ENCODE measurements at regions not wholly inside any gene's neighbourhood (a gene's known extent, or its start where the extent isn't known, plus 50 kb on each side); places are given as distances from the start of the nearest gene placed in this dataset.
"Not testable (repeated sequence)": the region's sequence is repeated elsewhere in the genome, so short reads cannot be mapped to it uniquely, and the experiment has no call there.

DNA sequence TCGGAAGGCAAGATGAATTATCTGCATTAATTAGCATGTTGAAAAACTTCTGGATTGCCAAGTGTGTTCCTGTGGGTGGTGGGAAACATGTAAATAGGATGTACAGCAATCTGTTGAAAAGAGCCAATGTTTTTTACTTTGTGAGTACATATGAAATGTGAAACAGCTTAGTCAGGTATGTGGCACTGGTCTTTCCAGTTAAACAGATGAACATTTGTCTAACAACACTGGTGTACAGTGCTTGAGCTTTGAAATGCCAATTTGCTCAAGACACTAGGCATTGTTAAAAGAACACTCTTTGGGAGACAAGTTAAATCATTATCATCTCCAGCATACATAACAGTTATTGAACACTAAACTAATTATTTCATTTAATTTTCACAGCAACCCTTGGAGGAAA lies 107.3 kb upstream of the SLC24A2 start:
- DNase-seq (ENCODE audit: extremely low read depth, low read depth) = no peak

DNA sequence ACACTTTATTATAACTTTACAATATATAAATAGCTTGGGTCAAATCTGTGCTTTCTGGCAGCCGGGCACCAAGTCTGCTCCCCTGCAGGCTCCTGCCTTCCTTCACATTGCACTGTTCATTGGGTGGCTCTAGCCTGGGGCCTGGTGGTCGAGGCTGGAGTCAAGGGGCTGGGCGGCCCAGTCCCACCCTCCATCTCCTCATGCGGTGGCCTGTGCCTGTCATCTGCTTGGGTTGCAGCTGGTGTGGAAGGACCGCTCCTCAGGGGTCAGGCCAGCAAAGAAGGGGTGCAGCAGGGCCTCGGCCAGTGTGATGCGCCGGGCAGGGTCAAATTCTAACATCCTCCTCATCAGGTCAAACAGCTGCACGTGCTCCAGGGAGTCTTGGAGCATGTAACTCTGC lies 106.7 kb upstream of the SLC24A2 start:
- DNase-seq (ENCODE audit: extremely low read depth, low read depth) = not testable (repeated sequence)

DNA sequence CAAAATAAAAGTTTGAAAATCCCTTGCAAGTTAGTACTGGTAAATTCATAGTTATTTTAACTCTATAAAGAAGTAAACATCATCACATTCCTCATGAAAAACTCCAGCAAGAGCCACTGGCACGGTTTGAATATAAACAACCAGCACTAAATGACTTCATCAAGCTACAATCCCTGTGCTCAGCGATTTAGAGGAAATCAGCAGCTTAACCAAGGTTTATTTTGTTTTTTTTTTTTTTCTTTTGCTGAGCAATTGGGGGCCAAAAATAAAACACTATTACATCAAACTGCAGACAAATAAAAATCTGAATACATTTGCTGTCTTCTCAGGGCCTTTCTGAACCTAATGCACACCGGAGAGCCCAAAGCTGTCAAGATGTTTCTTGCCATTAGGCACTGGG lies 106.2 kb upstream of the SLC24A2 start:
- DNase-seq (ENCODE audit: extremely low read depth, low read depth) = no peak

DNA sequence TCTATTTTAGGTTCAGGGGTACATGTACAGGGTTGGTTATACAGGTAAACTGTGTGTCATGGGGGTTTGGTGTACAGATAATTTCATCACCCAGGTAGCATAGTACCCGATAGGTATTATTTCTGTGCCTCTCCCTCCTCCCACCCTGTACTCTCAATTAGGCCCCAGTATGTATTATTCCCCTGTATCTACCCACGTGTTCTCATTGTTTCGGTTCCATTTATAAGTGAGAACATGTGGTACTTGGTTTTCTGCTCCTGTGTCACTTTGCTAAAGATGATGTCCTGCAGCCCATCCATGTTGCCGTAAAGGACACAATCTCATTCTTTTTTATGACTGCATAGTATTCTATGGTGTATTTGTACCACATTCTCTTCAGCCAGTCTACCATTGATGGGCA lies 96.8 kb upstream of the SLC24A2 start:
- DNase-seq (ENCODE audit: extremely low read depth, low read depth) = no peak

DNA sequence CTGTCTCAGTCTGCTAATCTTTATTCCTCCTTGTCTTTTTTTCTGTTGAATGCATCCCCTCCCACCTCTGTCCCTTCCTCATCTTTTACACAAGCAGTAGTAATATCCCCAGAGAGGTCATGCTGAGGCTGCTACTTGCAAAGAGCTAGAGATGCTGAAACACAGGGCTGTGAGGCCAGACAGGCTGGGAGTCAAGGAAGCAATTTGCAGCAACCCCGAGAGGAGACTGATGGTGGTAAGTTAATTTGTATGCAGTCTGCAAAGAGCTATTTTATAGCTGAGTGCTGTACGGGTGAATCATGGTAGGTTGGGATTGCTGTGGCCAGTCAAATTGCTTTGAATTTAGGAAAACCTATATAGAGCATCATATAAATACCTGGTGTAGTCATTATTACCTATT lies 90.2 kb upstream of the SLC24A2 start:
- DNase-seq (ENCODE audit: extremely low read depth, low read depth) = no peak

DNA sequence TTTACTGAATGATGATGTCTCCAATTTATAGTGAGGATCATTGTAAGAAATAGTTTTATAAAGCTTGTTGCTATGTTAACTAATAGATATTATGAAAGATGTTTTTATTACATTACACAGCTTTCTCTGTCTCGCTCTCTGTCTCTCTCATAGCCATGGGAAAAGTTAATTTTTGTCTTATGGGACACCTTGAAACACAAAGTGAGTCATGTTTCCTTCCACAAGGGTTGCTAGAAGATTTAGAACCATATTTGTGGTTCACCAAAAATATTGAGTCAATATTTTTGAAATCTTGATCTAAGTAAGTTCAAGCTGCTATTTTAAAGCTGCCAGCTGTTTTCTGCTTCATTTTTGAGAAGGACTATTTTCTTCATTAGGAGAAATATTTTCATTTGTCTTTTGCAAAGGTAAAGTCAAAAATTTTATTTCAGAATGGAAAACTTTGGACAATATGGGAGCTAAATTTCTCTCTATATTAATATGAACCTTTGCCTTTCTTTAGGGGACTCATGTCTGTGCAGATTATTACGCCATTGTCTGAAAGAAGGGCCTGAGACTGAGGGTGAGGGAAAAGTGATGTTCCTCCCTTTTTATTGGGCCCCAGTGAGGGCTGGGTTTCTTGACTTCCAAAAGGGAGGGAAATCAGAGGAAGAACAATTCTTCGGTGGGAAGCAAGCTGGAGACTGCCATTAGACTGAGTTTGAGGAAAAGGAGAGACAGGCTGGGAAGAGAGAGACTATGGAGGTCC lies 87.9 kb upstream of the SLC24A2 start:
- DNase-seq (ENCODE audit: extremely low read depth, low read depth) = no peak

DNA sequence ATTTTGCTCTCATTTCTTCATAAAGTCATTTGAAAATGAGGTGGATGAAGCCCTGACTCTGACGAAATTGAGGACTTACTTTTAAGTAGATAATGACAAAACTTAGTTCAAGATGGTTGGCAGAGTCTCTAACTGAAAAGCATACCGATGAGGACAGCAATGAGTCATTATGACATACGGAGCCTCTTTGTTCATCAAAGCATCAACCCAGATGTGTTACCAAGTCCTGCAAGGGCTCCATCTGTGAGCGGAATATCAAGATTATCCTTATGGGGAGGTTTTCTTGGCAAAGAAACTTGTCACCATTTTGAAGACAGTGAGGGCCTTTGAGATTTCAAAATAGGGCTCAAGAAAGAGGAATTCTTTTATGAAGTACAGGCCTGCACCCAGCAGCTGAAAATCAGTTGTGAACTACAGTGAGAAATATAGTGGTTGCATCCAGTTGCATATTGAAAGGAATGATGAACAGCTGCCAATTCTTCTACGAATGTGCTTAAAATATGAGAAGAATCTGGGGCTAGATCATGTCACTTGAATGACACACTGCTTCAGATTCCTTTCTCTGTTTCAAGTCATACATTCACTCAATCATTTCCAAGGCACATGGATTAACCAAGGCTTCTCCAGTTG lies 86.6 kb upstream of the SLC24A2 start:
- DNase-seq (ENCODE audit: extremely low read depth, low read depth) = no peak

DNA sequence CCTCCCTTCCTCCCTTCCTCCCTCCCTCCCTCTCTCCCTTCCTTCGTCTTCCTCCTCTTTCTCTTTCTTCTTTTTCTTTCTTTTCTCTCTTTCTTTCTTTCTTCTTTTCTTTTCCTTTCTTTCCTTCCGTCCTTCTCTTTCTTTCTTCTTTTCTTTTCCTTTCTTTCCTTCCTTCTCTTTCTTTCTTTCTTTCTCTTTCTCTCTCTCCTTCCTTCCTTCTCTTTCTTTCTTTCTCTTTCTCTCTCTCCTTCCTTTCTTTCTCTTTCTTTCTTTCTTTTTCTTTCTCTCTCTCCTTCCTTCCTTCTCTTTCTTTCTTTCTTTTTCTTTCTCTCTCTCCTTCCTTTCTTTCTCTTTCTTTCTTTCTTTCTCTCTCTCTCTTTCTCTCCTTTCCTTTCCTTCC lies 84.4 kb upstream of the SLC24A2 start:
- DNase-seq (ENCODE audit: extremely low read depth, low read depth) = not testable (repeated sequence)

DNA sequence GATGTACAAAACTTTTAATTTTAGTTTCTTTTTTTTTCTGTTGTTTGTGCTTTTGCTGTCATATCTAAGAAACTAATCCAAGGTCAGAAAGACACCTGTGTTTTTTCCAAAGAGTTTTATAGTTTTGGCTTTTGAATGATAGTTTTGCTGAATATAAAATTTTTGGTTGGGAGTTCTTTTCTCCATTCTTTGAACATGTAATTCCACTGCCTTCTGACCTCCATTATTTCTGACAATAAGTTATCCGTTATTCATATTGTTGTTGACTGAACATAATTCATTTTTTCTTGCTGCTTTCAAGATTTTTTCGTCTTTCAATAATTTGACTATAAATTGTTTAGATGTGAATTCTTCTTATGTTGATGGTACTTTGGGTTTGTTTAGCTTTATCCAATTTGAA lies 82.2 kb upstream of the SLC24A2 start:
- no peak for DNase-seq (ENCODE audit: extremely low read depth, low read depth)

DNA sequence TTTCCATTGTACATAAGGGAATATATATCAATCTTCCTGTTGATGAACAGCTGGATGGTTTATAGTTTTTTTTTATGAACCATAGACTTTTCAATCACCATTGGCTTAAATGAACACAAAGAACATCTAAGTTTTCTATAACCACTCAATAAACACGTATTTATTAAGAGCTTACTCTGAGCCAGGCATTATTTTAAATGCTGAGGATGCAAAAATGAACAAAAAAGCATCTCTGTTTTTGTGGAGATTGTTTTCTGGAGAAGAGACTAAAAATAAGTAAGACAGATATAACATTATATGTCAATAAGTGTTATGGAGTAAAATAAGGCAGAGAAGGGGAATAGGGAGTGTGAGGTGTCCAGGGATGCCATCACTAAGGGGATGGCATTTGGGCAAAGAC lies 52.1 kb upstream of the SLC24A2 start:
- no peak for DNase-seq (ENCODE audit: extremely low read depth, low read depth)

Small RNAs in the stretch of these regions (small RNA-seq; reads per million reads assigned to genes)
- gene AL158077.1 = 0 reads per million in 2 experiments
